Lower leg skin (tissue), 3 donors: ENCODE measurements at regions not wholly inside any gene's neighbourhood (a gene's known extent, or its start where the extent isn't known, plus 50 kb on each side); places are given as distances from the start of the nearest gene placed in this dataset.

Source experiments
- CTCF ChIP-seq, 3 donors: fragments of 450-650 bp; IDR thresholded peaks; one replicate each; pipeline ENCODE4 v1.5.1; 2016; ENCODE audit warnings: antibody characterized with exemption in 3 of 3, mild to moderate bottlenecking in 3 of 3, moderate library complexity in 2 of 3
- POLR2A ChIP-seq, 2 donors: fragments of 450-650 bp; IDR thresholded peaks; one replicate each; pipeline ENCODE4 v1.6.1; 2016 to 2017; ENCODE audit warnings: antibody characterized with exemption in 2 of 2, mild to moderate bottlenecking in 1 of 2, moderate library complexity in 1 of 2

GRCh38 chr2:220504938-220505503, 877.6 kb downstream of the SLC4A3 start:
- TF ChIP-seq CTCF (IDR thresholded peaks at IDR 0.05), result no peak
- no peak for TF ChIP-seq POLR2A (IDR thresholded peaks at IDR 0.05)
